ENCODE measurements at regions not wholly inside any gene's neighbourhood (a gene's known extent, or its start where the extent isn't known, plus 50 kb on each side); places are given as distances from the start of the nearest gene placed in this dataset.
"Not testable (repeated sequence)": the region's sequence is repeated elsewhere in the genome, so short reads cannot be mapped to it uniquely, and the experiment has no call there.

GRCh38 chr17:36691606-36692005, 90.2 kb downstream of the MRM1 start:
- no peaks in the 10 kb centered on the region for H3K79me2 ChIP-seq (ENCODE audit: low read length)
- no peaks in the 10 kb centered on the region for H3F3A ChIP-seq (ENCODE audit: low read length, unreplicated experiment)
- no peaks in the 10 kb centered on the region for H3K9me2 ChIP-seq (replicated peaks; ENCODE audit: low read length)
- H4K20me1 ChIP-seq (ENCODE audit: low read length): no peaks in the 10 kb centered on the region
- H3K9ac ChIP-seq (ENCODE audit: low read length): no peak overlapping the region
- TF ChIP-seq EZH2 (IDR thresholded peaks at IDR 0.05; ENCODE audit: low read length, unreplicated experiment): no peak
- TF ChIP-seq EZH2phosphoT487 (IDR thresholded peaks at IDR 0.05; ENCODE audit: borderline replicate concordance, low read length): no peak
- no peak for TF ChIP-seq CTCF (conservative IDR thresholded peaks at IDR 0.05; ENCODE audit: low read depth, low read length)
- no peak overlapping the region for H3K4me2 ChIP-seq (ENCODE audit: low read length)
- ChIA-PET POLR2A (ENCODE audit: unreplicated experiment) (no interaction called here), CTCF (no interaction called here)
- intact Hi-C loops (cut with micrococcal nuclease): no loop called here
- DNase-seq: no peak
- no peaks in the 10 kb centered on the region for H3K36me3 ChIP-seq (ENCODE audit: low read depth, low read length)
- H3K4me3 ChIP-seq (ENCODE audit: low read length): no peak overlapping the region
- no peak overlapping the region for H2AFZ ChIP-seq (ENCODE audit: low read length)
- H3K4me1 ChIP-seq (ENCODE audit: insufficient read depth, low read length): no peaks in the 10 kb centered on the region
- H3K9me3 ChIP-seq (ENCODE audit: low read length): no peaks in the 10 kb centered on the region
- no peak for ATAC-seq
- no peak overlapping the region for H3K27ac ChIP-seq (ENCODE audit: low read length)
- H3K27me3 ChIP-seq (ENCODE audit: low read length): no peaks in the 10 kb centered on the region
- BruUV-seq (replicated peaks): no TSS peak

GRCh38 chr17:36695082-36695481, 93.7 kb downstream of the MRM1 start:
- CTCF ChIA-PET: no interaction called here
- H3K36me3 ChIP-seq (ENCODE audit: low read depth, low read length): no peaks in the 10 kb centered on the region
- ATAC-seq (no peak), DNase-seq (no peak)
- H3K4me1 ChIP-seq (ENCODE audit: insufficient read depth, low read length): no peaks in the 10 kb centered on the region
- H3K4me3 ChIP-seq (ENCODE audit: low read length): no peak overlapping the region
- TF ChIP-seq EZH2 (IDR thresholded peaks at IDR 0.05; ENCODE audit: low read length, unreplicated experiment) (no peak), CTCF (conservative IDR thresholded peaks at IDR 0.05; ENCODE audit: low read depth, low read length) (no peak), EZH2phosphoT487 (IDR thresholded peaks at IDR 0.05; ENCODE audit: borderline replicate concordance, low read length) (no peak)
- H4K20me1 ChIP-seq (ENCODE audit: low read length): no peaks in the 10 kb centered on the region
- H3K27ac ChIP-seq (ENCODE audit: low read length): no peak overlapping the region
- intact Hi-C loops (cut with micrococcal nuclease): no loop called here
- H3K4me2 ChIP-seq (ENCODE audit: low read length): no peak overlapping the region
- H3K9me2 ChIP-seq (replicated peaks; ENCODE audit: low read length): no peaks in the 10 kb centered on the region
- no peaks in the 10 kb centered on the region for H3K9me3 ChIP-seq (ENCODE audit: low read length)
- BruUV-seq (replicated peaks): no TSS peak
- H2AFZ ChIP-seq (ENCODE audit: low read length): no peak overlapping the region
- no peaks in the 10 kb centered on the region for H3K79me2 ChIP-seq (ENCODE audit: low read length)
- no peaks in the 10 kb centered on the region for H3F3A ChIP-seq (ENCODE audit: low read length, unreplicated experiment)
- POLR2A ChIA-PET (ENCODE audit: unreplicated experiment): no interaction called here
- no peak overlapping the region for H3K9ac ChIP-seq (ENCODE audit: low read length)
- H3K27me3 ChIP-seq (ENCODE audit: low read length): 0 out of 2 replicates have a peak, but pooled peaks cover 6% of the 10 kb centered on the region

GRCh38 chr17:36695710-36696109, 94.3 kb downstream of the MRM1 start:
- H3K27me3 ChIP-seq (ENCODE audit: low read length); intact Hi-C loops (cut with micrococcal nuclease): not testable (repeated sequence)

More at GRCh38 chr17:36695710-36696109, 94.3 kb downstream of the MRM1 start:
- H3K27ac ChIP-seq (ENCODE audit: low read length); DNase-seq; H2AFZ ChIP-seq (ENCODE audit: low read length); BruUV-seq (replicated peaks); H3K9ac ChIP-seq (ENCODE audit: low read length); H3K79me2 ChIP-seq (ENCODE audit: low read length); H3K36me3 ChIP-seq (ENCODE audit: low read depth, low read length); H3K9me2 ChIP-seq (replicated peaks; ENCODE audit: low read length); ATAC-seq; H3K4me3 ChIP-seq (ENCODE audit: low read length); CTCF ChIA-PET; POLR2A ChIA-PET (ENCODE audit: unreplicated experiment); H3K9me3 ChIP-seq (ENCODE audit: low read length); H3F3A ChIP-seq (ENCODE audit: low read length, unreplicated experiment); H3K4me2 ChIP-seq (ENCODE audit: low read length); H3K4me1 ChIP-seq (ENCODE audit: insufficient read depth, low read length); H4K20me1 ChIP-seq (ENCODE audit: low read length): not testable (repeated sequence)
